Spinal cord (tissue), 9 donors: ENCODE measurements at regions not wholly inside any gene's neighbourhood (a gene's known extent, or its start where the extent isn't known, plus 50 kb on each side); places are given as distances from the start of the nearest gene placed in this dataset.

Experiments
- DNase-seq, 6 donors: peaks; one replicate each; pipeline versions ENCODE4 v3.0.0 to v3.0.0-alpha.2; 2013 to 2015; ENCODE audit warnings: low spot score in 6 of 6, low read depth in 4 of 6
- H3K27ac ChIP-seq: one replicate; pipeline ENCODE4 v1.5.1; 2013; ENCODE audit warnings: low read depth, low read length, control low read depth
- H3K27me3 ChIP-seq: one replicate; pipeline ENCODE4 v1.6.1; 2013; ENCODE audit warnings: low read length; ENCODE audit not compliant: control insufficient read depth, insufficient read depth
- H3K36me3 ChIP-seq: one replicate; pipeline ENCODE4 v1.6.1; 2013; ENCODE audit warnings: low read length; ENCODE audit not compliant: control insufficient read depth, insufficient read depth
- H3K4me1 ChIP-seq: one replicate; pipeline ENCODE4 v1.6.1; 2013; ENCODE audit warnings: low read length; ENCODE audit not compliant: control insufficient read depth, insufficient read depth
- H3K4me3 ChIP-seq: one replicate; pipeline ENCODE4 v1.5.1; 2013; ENCODE audit warnings: low read depth, low read length, control low read depth
- H3K9me3 ChIP-seq: one replicate; pipeline ENCODE4 v1.6.1; 2013; ENCODE audit warnings: low read length; ENCODE audit not compliant: control insufficient read depth, insufficient read depth
- WGBS: methylation state at CpG from one replicate; pipeline ENCODE4 v1.1.5; 2013; ENCODE audit warnings: missing lambda C conversion rate; ENCODE audit not compliant: insufficient coverage; 5-methylcytosine and 5-hydroxymethylcytosine counted together
- donor health status: healthy.

DNA sequence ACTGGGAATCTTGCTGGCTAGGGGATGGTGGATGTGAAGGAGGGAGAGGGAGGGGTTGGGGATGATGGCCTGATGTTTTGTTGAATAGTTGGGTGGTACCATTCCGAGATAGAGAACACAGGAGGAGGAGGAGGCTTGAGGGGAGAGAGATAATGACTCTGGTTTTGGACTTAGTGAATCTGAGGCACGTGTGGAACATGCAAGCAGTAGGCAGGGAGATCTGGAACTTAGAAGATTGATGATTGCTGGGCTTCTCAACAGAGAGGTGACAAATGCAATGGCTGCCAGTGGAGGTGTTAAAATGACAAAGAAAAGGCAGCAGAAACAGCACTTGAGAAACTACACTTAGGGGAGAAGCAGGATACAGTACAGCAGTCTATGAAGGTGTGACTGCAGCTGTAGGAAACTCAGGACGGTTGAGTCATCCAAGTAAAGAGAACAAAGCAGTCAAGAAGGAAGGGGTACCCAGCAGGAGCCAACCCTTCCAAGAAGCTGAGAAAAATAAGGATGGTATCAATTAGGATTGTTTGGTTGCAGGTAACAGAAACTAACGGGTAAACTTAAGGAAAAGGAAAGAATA lies 186.8 kb upstream of the FOXN2 start:
- Histone ChIP-seq H3K4me1 (peaks cover 5% of the 10 kb centered on the region), H3K4me3 (no peak overlapping the region), H3K27ac (no peak overlapping the region), H3K9me3 (no peaks in the 10 kb centered on the region), H3K27me3 (no peaks in the 10 kb centered on the region), H3K36me3 (no peaks in the 10 kb centered on the region)
- DNase-seq, result no peak
- 77% methylated on average over 3 of the region's 4 CpGs for WGBS

DNA sequence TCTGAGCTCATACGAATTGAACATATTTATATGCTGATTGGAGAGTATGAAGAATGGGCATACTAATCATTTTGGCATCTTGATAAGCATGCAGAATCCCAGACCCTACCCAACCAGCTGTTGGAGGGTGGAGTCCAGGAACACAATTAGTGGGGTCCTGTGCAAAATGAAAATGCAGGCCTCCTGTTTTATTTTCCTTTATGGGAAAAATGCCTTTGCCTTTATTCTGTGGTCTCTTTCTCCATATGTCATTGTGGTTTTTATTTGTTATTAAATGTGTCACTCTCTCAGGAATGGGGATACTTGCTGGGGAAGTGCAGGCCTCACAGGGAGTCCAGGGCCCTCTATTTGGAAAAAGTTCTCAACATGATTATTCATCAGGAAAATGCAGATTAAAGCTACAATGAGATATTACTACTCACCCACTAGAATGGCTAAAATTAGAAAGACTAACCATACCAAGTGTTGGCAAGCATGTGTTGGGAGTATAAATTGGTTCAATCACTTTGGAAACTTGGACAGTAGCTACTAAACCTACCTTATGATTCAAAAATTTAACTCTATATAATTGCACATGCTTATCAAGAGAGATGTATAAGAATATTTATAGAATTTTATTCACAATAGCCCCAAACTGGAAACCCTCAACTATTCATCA lies 185.1 kb upstream of the FOXN2 start:
- H3K4me1 ChIP-seq, result peaks cover 8% of the 10 kb centered on the region
- no peaks in the 10 kb centered on the region for H3K27me3 ChIP-seq
- H3K9me3 ChIP-seq, result no peaks in the 10 kb centered on the region
- no peak for DNase-seq
- no peaks in the 10 kb centered on the region for H3K36me3 ChIP-seq
- no CpG with 5 or more reads among the region's 1 CpG for WGBS
- no peak overlapping the region for H3K27ac ChIP-seq
- H3K4me3 ChIP-seq, result no peak overlapping the region

DNA sequence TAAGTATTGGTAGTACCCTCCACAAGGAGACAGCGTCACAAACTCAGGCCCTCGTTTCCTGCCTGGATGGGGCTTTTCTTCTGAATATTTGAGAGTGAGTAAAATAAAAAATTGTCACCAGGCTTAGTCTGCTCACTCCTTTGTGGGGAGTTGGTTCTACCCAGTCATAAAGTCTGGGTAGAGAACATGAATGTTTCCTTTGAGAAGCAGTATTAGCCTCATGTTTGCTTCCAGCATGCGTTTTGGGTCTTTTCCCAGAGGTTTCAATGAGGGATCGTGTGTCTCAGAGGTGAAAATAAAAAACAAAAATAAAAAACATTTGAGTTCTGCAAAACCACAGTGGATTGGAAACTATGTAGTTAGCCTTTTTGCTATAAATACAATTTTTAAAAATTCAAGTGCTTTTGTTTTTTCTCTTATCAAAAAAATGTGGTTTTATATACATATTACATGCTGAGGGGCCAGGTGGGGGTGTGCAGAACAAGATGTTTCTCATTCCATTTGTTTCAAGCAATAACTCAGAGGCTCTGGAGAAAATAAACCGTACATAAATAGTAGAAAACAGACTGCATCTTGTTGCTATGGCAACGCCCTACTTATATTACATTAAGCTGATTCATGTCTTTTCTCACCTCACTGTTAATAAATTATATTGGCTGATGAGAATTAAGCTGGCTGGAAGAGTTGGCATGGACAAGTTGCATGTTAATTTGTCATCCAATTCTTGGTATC lies 182.8 kb upstream of the FOXN2 start:
- peak overlapping the region; percentile 72 for H3K27ac ChIP-seq
- H3K4me3 ChIP-seq, result no peak overlapping the region
- H3K9me3 ChIP-seq, result no peaks in the 10 kb centered on the region
- WGBS, result no CpG with 5 or more reads among the region's 6 CpGs
- DNase-seq, result peak; percentile 36 to 93 (median 60)
- H3K36me3 ChIP-seq, result no peaks in the 10 kb centered on the region
- peaks cover 8% of the 10 kb centered on the region for H3K4me1 ChIP-seq
- H3K27me3 ChIP-seq, result no peaks in the 10 kb centered on the region

DNA sequence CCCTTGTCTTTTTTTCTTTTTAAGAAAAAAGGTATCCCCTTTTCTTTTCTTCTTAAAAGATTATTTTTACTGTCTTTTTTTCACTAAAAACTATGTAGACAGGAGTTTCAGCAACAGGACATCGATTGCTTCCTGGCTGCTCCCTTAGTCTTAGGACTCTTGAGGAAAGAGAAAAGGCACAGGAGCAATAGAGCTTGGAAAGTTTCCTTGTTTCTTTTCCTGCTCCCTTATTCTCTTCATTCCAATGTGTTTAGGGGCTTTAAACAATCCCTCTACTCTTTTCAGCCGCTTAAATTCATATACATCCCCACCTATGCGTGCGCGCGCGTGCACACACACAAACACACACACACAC lies 182.2 kb upstream of the FOXN2 start:
- H3K27ac ChIP-seq, result peak overlapping the region; percentile 44
- no peak overlapping the region for H3K4me3 ChIP-seq
- H3K36me3 ChIP-seq, result no peaks in the 10 kb centered on the region
- no CpG with 5 or more reads among the region's 7 CpGs for WGBS
- DNase-seq, result peak in 2 of 6 donors; percentile 9 to 40
- H3K9me3 ChIP-seq, result no peaks in the 10 kb centered on the region
- H3K4me1 ChIP-seq, result peaks cover 8% of the 10 kb centered on the region
- no peaks in the 10 kb centered on the region for H3K27me3 ChIP-seq

DNA sequence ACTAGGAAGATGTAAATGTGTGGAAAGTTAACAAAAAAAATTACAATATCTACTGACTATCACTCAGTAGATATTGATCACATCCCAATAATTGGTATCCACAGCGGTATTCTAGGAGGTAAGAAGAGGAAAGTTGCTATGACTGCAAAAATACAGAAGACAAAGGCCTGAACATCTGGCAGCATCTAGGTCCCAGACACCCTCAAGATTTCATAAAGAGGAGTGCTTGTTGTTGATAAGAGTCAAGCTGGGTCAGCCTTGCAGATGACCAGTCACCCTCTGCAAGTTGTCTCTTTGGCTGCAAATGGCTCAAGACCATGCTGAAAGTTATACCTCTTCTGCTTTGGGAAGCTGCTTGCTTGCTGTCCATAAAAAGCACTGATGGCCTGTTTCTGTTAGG lies 179.8 kb upstream of the FOXN2 start:
- no peaks in the 10 kb centered on the region for H3K36me3 ChIP-seq
- peaks cover 8% of the 10 kb centered on the region for H3K4me1 ChIP-seq
- H3K4me3 ChIP-seq, result no peak overlapping the region
- H3K27ac ChIP-seq, result no peak overlapping the region
- no peaks in the 10 kb centered on the region for H3K9me3 ChIP-seq
- H3K27me3 ChIP-seq, result no peaks in the 10 kb centered on the region
- no CpG with 5 or more reads among the region's 1 CpG for WGBS
- DNase-seq, result no peak

DNA sequence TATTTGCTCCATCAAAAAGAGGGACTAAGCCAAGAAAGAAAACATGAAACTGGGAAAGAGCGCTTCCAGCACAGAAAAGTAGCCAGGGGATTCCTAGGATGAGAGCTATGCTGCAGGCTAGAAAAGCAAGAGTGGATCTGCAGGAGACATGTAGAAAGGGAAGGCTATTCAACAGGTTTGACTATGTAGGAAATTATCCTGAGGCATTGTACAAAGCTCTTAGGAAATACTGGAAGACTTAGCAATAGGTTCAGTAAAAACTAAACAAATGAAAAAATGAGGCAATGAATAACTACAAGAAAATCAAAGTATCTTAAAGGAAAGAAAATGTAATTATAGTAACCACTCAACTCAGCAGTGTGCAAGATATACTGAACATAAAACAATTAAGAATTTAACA lies 178.7 kb upstream of the FOXN2 start:
- Histone ChIP-seq H3K27ac (no peak overlapping the region), H3K9me3 (no peaks in the 10 kb centered on the region), H3K27me3 (no peaks in the 10 kb centered on the region), H3K36me3 (no peaks in the 10 kb centered on the region), H3K4me1 (peaks cover 8% of the 10 kb centered on the region), H3K4me3 (no peak overlapping the region)
- no peak for DNase-seq
- 100% methylated on average over 1 of the region's 1 CpG for WGBS

DNA sequence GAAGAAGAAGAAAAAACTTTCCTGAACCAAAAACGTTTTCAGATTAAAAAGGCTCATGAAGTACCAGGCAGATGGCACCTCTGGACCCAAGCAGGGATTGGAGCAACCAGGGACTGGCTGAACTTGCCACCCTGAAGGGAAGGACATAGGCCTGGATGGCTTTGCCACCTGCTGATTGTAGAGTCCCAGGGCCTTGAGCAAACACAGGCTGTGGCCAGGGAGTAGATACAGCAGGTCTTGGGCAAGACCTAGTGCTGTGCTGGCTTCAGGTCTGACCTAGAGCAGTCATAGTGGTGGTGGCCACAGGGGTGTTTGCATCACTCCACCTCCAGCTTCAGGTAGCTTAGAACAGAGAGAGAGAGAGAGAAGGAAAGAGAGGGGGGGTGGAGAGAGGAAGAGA lies 176.7 kb upstream of the FOXN2 start:
- WGBS, result no CpG with 5 or more reads among the region's 1 CpG
- no peaks in the 10 kb centered on the region for H3K27me3 ChIP-seq

DNA sequence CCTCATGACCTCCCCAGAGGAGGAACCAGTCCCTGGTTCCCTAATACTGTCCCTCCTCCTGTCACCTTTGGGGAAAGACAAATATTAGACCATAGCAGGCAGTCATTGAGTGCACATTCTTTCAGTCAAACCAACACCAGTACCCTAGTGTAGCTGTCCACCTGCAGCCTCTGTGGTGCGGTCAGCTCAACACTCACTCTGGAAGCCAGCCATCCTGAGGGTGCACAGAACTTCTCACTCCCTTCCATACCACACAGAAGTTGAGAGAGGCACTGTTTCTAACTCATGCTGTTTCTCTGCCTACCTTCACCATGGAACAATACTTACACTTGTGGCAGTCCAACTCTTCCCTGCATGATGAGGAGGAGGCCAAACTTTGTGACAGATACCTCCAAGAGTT lies 175.6 kb upstream of the FOXN2 start:
- no peak for DNase-seq
- H3K9me3 ChIP-seq, result no peaks in the 10 kb centered on the region
- no peaks in the 10 kb centered on the region for H3K27me3 ChIP-seq
- no peak overlapping the region for H3K4me3 ChIP-seq
- H3K27ac ChIP-seq, result no peak overlapping the region
- no peaks in the 10 kb centered on the region for H3K4me1 ChIP-seq
- H3K36me3 ChIP-seq, result no peaks in the 10 kb centered on the region
- 0% methylated on average over 1 of the region's 1 CpG for WGBS

More for the DNA sequence above, 176.7 kb upstream of the FOXN2 start:
- no peaks in the 10 kb centered on the region for H3K36me3 ChIP-seq
- H3K4me1 ChIP-seq, result peaks cover 2% of the 10 kb centered on the region
- DNase-seq, result no peak
- no peaks in the 10 kb centered on the region for H3K9me3 ChIP-seq
- H3K4me3 ChIP-seq, result no peak overlapping the region
- no peak overlapping the region for H3K27ac ChIP-seq

DNA sequence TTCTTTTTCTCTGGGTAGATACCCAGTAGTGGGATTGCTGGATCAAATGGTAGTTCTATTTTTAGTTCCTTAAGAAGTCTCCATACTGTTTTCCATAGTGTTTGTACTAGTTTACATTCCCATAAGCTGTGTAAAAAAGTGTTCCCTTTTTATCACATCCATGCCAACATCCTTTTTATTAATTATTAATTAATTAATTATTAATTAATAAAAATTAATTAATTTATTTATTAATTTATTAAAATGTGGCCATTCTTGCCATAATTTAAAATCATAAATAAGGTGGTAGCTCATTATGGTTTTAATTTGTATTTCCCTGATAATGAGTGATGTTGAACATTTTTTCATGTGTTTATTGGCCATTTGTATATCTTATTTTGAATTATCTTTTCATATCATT lies 173.9 kb upstream of the FOXN2 start:
- H3K4me3 ChIP-seq, result no peak overlapping the region
- H3K36me3 ChIP-seq, result no peaks in the 10 kb centered on the region
- no peaks in the 10 kb centered on the region for H3K9me3 ChIP-seq
- DNase-seq, result no peak
- no peaks in the 10 kb centered on the region for H3K27me3 ChIP-seq
- no peak overlapping the region for H3K27ac ChIP-seq
- H3K4me1 ChIP-seq, result no peaks in the 10 kb centered on the region

DNA sequence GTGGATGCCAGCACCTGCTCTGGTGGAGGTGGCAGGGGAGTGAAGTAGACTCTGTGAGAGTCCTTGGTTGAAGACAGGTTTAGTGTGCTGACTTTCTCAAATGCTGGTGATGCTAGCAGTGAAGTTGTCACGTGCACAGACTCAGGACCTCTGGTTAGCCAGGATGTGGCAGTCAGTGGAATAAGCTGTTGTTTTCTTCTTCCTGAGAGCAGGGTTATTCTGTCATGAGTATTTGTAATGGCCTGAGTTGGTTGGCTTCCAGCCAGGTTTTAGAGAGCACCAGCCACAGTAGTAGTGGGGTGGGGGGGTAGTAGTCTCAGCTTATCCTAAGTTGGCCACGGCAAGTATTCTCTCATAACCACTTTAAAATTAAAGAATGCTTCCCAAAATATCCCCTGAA lies 169.7 kb upstream of the FOXN2 start:
- no peaks in the 10 kb centered on the region for H3K27me3 ChIP-seq
- 46% methylated on average over 1 of the region's 2 CpGs for WGBS
- H3K9me3 ChIP-seq, result no peaks in the 10 kb centered on the region

More for the DNA sequence above, 169.7 kb upstream of the FOXN2 start:
- H3K4me1 ChIP-seq, result no peaks in the 10 kb centered on the region
- H3K27ac ChIP-seq, result no peak overlapping the region
- DNase-seq, result no peak
- no peak overlapping the region for H3K4me3 ChIP-seq
- H3K36me3 ChIP-seq, result no peaks in the 10 kb centered on the region
